ENCODE measurements at regions not wholly inside any gene's neighbourhood (a gene's known extent, or its start where the extent isn't known, plus 50 kb on each side); places are given as distances from the start of the nearest gene placed in this dataset.

GRCh38 chr4:62449538-62449937 is 1249.4 kb downstream of the ADGRL3 start (continued):
- TF ChIP-seq ZNF646 (CRISPR knock-in tag; IDR thresholded peaks at IDR 0.05): no peak

GRCh38 chr4:62448911-62449310 is 1248.8 kb downstream of the ADGRL3 start:
- Histone ChIP-seq H3K9me3 (ENCODE audit: low read length) (peaks cover 32% of the 10 kb centered on the region), H3K36me3 (replicated peaks in 1 of 2; ENCODE audit: control insufficient read depth in 1 of 2, insufficient read depth in 2 of 2, low read length in 2 of 2) (no peaks in the 10 kb centered on the region), H3K9ac (ENCODE audit: insufficient read depth, low read depth, low read length) (no peak overlapping the region), H3K4me3 (replicated peaks in 1 of 3; ENCODE audit: insufficient read depth in 1 of 3, low read depth in 2 of 3, low read length in 3 of 3) (no peak overlapping the region), H2AFZ (ENCODE audit: low read length) (no peak overlapping the region), H4K20me1 (ENCODE audit: insufficient read depth, low read length) (no peaks in the 10 kb centered on the region), H3K27me3 (ENCODE audit: control insufficient read depth in 1 of 2, insufficient read depth in 2 of 2, low read length in 2 of 2) (no peaks in the 10 kb centered on the region), H3K4me2 (ENCODE audit: low read depth, low read length) (no peak overlapping the region), H3K79me2 (ENCODE audit: insufficient read depth, low read length) (no peaks in the 10 kb centered on the region), H3K27ac (ENCODE audit: extremely low read length, insufficient read depth, low read length) (no peak overlapping the region), H3K4me1 (ENCODE audit: insufficient read depth, low read length) (no peaks in the 10 kb centered on the region)
- in situ Hi-C loops (cut with HindIII; ENCODE audit: extremely low pct_ligation_motif_present, low pct_unique_long_range_greater_than_20kb) (no loop called here), intact Hi-C loops (cut with micrococcal nuclease; ENCODE audit: unreplicated experiment) (no loop called here)
- DNase-seq (ENCODE audit: low spot score) (no peak), FAIRE-seq (no peak), ATAC-seq (no peak)
- 5% methylated on average over 2 of the region's 2 CpGs for WGBS (ENCODE audit: low lambda C conversion rate)
- BruUV-seq (replicated peaks): no TSS peak
- no peak for TF ChIP-seq ISL2 (CRISPR knock-in tag; IDR thresholded peaks at IDR 0.05)
- no peak for TF ChIP-seq ZNF615 (CRISPR knock-in tag; IDR thresholded peaks at IDR 0.05; ENCODE audit: borderline replicate concordance)
- TF ChIP-seq ZBTB38 (CRISPR knock-in tag; IDR thresholded peaks at IDR 0.05): no peak
- no peak for TF ChIP-seq SMAD1 (CRISPR knock-in tag; IDR thresholded peaks at IDR 0.05; ENCODE audit: borderline replicate concordance, low read depth)
- TF ChIP-seq ZNF768 (CRISPR knock-in tag; IDR thresholded peaks at IDR 0.05): no peak
- no peak for TF ChIP-seq SRSF4 (IDR thresholded peaks at IDR 0.05; ENCODE audit: low read depth, low read length, poor library complexity, severe bottlenecking)
- no peak for TF ChIP-seq ZNF556 (CRISPR knock-in tag; IDR thresholded peaks at IDR 0.05; ENCODE audit: borderline replicate concordance)
- TF ChIP-seq TBP (CRISPR knock-in tag; IDR thresholded peaks at IDR 0.05): no peak
- TF ChIP-seq ZNF136 (CRISPR knock-in tag; IDR thresholded peaks at IDR 0.05; ENCODE audit: low read depth): no peak
- TF ChIP-seq ZFP36L1 (CRISPR knock-in tag; IDR thresholded peaks at IDR 0.05): no peak
- no peak for TF ChIP-seq ZNF263 (CRISPR knock-in tag; IDR thresholded peaks at IDR 0.05)
- TF ChIP-seq ELF4 (CRISPR knock-in tag; IDR thresholded peaks at IDR 0.05; ENCODE audit: borderline replicate concordance): no peak
- no peak for TF ChIP-seq RBFOX2 (IDR thresholded peaks at IDR 0.05; ENCODE audit: low read depth, low read length)
- TF ChIP-seq ASH2L (IDR thresholded peaks at IDR 0.05; ENCODE audit: insufficient read length, low read depth, low read length): no peak
- ChIA-PET CTCF (ENCODE audit: low intra/inter-chr PET ratio, low total read pairs) (no interaction called here), POLR2A (no interaction called here)

Measured in HepG2 (cell line).